Renal pelvis (tissue), 1 donor: ENCODE measurements at regions not wholly inside any gene's neighbourhood (a gene's known extent, or its start where the extent isn't known, plus 50 kb on each side); places are given as distances from the start of the nearest gene placed in this dataset.
"Not testable (repeated sequence)": the region's sequence is repeated elsewhere in the genome, so short reads cannot be mapped to it uniquely, and the experiment has no call there.

ENCODE experiments used
- DNase-seq: peaks from one replicate; pipeline ENCODE4 v3.0.0-alpha.2; 2013

GRCh38 chr2:215862351-215862771 is 151.0 kb downstream of the MREG start:
- peak; percentile 38 for DNase-seq

- no peak for DNase-seq
Measured at GRCh38 chr2:215861607-215862350, 151.6 kb downstream of the MREG start.

- no peak for DNase-seq
Measured at GRCh38 chr2:215856080-215856479, 157.3 kb downstream of the MREG start.

- DNase-seq = not testable (repeated sequence)
Measured at GRCh38 chr2:215855308-215855707, 158.0 kb downstream of the MREG start.

DNA sequence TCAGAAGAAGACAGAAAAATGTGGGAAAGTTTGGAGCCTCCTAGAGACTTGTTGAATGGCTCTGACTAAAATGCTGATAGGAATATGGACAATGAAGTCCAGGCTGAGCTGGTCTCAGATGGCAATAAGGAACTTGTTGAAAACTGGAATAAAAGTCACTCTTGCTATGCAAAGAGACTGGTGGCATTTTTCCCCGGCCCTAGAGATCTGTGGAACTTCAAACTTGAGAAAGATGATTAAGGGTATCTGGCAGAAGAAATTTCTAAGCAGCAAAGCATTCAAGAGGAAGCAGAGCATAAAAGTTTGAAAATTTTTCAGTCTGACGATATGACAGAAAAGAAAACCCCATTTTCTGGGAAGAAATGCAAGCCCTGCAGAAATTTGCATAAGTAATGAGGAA is 159.3 kb downstream of the MREG start:
- no peak for DNase-seq

DNA sequence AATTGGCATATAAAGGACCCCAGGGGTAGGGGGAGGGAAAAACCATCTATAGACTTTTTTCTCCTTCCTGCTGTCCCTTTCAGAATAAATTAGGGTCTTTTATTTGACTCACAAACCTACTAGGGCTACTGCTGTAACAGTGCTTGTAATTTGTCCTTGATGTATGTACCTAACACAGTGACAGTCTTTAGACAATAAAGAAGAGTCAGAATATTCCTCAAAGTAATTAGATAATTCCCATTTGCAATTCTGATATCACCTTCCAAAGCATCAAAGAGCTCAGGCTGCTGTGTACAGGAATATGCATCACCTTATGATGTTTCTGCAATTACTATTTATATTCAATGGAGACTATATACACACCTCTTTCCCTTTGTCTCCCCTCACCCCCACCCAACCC is 161.7 kb downstream of the MREG start:
- no peak for DNase-seq

- no peak for DNase-seq
Measured at GRCh38 chr2:215851082-215851481, 162.3 kb downstream of the MREG start.

GRCh38 chr2:215850380-215850779 is 163.0 kb downstream of the MREG start:
- DNase-seq = no peak

- DNase-seq = no peak
Measured at GRCh38 chr2:215849771-215850170, 163.6 kb downstream of the MREG start.

DNA sequence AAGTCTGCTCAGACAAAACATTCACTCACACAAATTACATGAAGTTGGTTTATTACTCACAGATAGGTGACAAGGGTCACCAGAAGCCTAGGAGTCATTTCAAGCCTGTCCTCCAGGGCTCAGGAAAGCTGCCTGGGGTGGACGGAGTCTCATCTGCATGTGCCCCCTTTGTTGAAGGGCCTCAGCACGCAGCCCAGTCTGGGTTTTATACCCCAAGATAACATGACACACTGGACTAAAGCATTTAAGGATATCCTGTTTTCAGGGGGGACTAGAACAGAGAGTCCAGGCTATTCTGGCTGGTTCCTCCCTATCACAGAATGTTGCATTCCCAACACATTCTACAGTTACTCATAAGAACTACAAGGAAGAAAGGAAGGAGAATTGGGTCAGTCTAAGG is 164.7 kb downstream of the MREG start:
- no peak for DNase-seq

DNA sequence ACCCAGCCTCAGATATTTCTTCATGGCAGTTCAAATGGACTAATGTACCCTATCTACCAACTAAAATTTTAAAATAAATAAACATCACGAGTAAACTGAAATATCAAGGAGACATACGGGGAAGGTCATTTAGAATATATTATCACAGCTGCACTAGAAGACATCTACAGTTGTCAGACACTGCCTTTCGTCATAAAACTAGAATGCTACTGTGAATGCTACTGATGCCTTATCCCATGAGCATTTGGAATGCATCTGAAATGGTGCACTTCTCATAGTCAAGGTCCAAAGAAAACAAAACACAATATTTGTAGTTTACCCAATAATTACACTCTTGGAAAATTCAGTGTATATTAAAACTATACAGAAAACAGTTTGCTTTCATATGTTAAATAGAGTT is 165.2 kb downstream of the MREG start:
- DNase-seq = no peak

GRCh38 chr2:215847718-215848117 is 165.6 kb downstream of the MREG start:
- no peak for DNase-seq

DNA sequence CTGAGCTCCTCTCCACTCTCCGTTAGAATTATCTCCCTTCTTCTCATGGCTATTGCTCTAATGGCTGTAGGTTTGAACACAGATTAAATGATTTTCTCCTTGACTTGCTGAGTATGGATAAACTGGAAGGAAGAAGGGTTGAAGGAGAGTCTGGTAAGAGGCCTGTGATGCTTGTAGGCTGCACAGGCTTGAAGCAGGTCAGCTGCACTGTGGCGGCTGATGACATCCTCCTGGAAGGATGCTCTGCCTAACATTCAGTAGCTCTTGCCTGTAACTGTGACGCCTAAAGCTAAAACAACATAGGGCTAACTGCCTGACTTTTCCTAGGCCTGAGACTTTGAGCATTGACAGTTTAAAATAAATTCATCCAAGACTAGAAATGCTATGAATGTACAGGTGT is 166.3 kb downstream of the MREG start:
- no peak for DNase-seq

- DNase-seq = no peak
Measured at GRCh38 chr2:215845839-215846586, 167.3 kb downstream of the MREG start.

GRCh38 chr2:215843579-215843978 is 169.8 kb downstream of the MREG start:
- no peak for DNase-seq

DNA sequence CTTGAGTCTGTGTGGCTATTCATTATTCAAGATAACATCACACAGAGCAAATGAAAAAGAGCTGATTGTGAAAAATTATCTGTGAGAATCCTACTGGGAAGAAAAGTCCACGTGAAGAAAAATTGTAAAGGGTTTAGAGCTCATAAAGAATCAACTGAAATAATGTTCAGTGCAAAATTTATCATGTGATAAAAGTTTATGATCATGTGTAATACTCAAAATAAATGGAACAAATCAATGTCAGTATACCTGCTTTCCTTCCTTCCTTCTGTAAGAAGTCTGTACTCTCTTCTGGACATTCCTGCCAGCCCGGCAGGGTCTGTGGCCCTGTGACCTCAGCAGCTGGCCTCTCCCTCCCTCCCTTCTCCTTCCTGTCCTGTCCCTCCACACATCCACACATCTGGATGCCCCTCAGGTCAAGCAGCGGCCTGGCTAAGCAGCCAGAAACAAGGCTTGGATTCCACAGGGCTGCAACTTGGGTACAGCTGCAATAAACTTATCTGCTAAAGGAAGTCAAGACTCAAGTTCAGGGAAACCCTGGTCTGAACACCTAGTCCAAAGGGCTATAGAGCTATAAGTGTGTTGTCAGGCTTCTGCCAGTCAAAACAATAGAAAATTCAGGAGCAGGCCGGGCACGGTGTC is 172.1 kb downstream of the MREG start:
- DNase-seq = no peak

GRCh38 chr2:215839816-215840215 is 173.5 kb downstream of the MREG start:
- DNase-seq = no peak

GRCh38 chr2:215839309-215839708 is 174.0 kb downstream of the MREG start:
- no peak for DNase-seq

DNA sequence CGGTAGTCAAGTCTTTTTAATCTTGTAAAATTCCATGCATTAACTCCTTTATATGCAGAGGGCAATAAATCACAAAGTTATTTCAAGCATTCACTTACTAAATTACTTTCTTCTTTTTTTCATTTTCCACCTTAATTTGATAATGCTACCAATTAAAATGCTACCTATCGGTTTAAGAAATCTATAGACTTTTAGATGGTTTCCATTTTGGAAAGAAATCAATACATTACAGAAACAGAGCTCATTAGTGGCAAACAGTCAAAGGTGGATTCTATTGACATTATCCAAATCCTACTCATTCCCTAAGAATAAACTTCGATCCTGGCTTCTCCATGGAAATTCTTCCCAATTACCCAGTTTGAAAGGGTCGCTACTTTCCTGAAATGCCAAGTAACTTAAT is 176.5 kb downstream of the MREG start:
- DNase-seq = no peak

DNA sequence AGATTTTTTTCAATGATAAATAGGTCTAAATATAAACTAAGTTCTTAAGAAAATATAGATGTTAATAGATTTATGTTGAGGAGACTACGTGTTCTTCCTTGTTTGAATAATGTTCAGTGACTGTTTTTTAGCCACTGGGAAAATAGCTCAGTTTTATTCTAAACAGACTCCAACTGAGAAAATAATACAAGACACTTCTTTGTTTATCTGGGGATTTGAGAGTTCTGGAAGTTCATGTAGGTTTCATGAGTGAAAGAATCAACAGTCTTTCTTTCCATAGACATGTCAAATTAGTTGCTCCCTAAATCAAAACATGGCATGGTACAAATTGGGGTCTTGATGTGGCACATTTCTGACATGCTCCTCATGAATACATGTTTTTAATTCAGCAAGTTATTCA is 177.7 kb downstream of the MREG start:
- no peak for DNase-seq

GRCh38 chr2:215835231-215835630 is 178.1 kb downstream of the MREG start:
- no peak for DNase-seq

DNA sequence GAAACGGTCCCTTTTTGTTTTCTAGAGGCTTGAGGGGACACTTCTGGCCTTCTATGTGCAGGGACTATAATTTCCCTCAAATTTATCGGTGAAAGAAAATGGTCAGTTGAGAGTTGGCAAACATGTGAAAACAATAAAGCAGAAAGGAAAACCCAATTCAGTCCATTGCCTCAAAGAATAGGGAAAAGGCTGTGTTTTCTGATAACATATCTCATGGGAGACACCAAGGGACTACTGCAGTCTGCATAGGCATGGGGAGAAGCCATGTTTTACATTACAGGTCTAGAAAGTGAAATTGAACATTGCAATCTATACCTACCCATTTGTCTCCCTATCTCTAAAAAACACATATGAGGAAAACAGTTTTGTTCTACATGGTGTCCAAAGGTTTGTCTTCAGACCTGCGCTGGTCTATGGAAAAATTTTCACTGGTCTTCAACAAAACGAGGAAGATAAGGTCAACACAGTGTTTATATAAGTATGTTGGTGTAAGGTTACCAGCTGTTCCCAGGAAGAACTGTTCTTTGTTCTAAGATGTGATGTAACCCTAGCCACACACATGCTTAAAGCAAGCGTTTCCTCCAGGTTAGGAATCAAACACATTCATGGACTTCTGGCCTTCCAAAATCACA is 179.7 kb downstream of the MREG start:
- no peak for DNase-seq

GRCh38 chr2:215832791-215833190 is 180.6 kb downstream of the MREG start:
- no peak for DNase-seq
